SIG-M5 (cell line): ENCODE measurements at regions not wholly inside any gene's neighbourhood (a gene's known extent, or its start where the extent isn't known, plus 50 kb on each side); places are given as distances from the start of the nearest gene placed in this dataset.

Experiments used
- DNase-seq: peaks from one replicate; lab custom pipeline; 2025; lab: John Stamatoyannopoulos, UW

DNA sequence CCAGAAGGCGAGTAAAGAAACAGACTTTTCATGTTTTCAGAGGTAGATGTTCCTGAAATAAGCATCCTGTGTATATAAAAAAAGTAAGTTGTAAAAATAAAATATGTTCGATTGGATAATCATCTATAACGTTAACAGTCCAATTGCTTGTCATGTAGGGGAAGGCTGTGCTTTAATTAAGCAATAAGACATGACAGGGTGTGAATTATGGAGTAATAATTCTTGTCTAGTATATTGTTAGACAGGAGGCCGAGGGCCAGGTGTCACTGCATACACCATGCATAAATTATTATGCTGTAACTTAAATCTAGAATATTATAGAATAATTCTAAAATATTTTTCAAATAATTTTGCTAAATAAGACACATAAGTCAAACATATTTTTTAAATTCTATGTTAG is 494.6 kb upstream of the TENM3 start:
- DNase-seq: no peak

DNA sequence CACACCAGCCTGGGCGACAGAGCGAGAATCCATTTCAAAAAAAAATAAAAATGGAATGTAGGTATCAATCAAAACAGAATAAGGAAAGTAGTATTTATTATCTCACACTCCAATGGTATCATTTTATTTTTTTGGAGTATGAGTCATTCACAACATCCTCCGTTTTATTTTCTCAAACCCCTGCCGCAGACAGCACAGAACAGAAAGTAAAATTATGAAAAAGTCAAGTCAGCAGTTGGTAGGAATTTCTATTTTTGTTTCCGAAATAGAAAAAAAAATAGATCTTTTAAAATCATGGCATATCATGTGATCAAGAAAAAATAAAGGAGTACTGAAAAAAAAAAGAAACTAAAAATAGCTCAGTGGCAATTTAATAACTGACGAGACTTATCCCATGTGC is 490.7 kb upstream of the TENM3 start:
- DNase-seq: no peak

DNA sequence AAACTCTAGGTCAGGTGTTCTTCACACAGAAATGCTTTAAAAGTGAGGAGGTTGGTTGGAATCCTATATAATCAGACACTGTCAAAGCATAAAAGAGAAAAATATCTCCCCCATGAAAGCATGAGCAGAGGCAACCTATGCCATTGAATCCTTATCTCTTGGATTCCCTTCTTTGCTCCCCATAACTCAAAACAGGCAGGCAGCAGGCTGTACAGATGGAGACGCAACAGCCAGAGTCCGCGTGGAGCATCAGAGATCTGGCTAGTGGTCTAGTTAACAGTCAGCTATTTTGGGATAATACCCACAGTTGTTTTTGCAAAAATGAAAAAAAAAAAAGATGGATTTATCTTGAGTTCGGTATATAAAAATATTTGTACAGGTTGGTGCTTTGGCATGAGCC is 490.0 kb upstream of the TENM3 start:
- no peak for DNase-seq

DNA sequence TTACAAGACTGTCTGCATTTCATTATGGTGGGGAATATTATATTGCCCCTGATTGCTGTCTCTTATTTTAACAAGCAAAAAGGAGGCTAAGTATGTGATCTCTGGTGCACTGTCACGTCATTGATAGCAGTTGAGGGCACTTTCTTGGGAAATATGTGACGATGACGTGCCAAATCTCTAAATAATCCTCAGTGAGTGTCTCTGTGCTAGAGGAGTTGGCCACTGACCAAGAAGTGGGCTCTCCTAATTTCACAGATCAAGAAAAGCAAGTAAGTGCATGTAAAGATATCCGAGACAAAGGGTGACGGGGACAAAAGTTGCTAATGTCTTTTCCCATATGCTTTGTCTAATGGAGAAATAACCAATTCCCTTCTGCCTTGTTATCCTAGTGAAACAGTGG is 487.4 kb upstream of the TENM3 start:
- DNase-seq: no peak

DNA sequence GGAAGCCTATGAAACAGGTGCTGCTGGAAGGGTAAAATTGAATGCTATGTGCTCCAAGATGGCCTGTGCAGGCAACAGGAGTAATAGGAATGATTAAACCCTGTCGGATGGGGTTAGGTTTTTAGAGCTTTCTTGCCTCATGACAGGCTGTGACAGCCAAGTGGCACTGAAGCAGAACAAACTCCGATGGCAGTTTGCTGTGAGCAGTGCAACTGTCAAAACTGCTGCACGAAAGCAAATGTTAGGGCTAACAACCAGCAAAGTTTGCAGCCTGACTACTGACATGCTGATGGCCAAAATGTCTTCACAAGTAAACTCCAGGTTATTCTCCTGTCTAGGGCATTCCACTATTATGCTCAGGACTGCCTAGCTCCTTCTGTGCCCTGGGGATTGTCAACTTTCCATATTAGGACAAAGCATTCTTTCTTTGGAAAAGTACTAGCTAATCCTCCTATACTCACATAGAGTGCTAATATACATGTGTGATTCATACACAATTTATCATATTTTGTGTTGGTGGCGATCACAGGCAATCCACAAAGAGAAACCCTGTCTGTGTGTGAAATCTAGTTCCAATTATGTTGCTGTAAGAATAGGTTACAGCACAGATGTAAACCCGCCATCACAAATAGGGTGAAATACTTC is 486.6 kb upstream of the TENM3 start:
- DNase-seq: no peak

DNA sequence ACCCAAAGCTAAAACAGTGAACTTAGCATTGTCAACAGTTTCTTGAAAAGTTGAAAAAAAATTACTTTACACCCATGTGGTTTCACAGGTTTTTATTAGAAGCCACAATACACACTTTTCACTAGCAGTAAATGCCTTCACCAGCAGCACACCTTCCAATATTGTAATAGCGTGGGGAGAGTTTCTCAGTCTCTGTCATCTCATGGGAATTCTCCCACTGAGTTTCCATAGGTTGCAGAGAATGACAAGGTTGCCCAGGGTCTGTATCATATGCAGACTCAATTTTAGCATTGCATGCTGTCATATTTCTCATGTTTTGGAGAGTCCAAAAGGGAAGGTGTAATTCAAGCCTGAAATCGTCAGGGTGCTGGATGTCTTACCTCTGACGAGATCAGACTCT is 486.1 kb upstream of the TENM3 start:
- DNase-seq: no peak

DNA sequence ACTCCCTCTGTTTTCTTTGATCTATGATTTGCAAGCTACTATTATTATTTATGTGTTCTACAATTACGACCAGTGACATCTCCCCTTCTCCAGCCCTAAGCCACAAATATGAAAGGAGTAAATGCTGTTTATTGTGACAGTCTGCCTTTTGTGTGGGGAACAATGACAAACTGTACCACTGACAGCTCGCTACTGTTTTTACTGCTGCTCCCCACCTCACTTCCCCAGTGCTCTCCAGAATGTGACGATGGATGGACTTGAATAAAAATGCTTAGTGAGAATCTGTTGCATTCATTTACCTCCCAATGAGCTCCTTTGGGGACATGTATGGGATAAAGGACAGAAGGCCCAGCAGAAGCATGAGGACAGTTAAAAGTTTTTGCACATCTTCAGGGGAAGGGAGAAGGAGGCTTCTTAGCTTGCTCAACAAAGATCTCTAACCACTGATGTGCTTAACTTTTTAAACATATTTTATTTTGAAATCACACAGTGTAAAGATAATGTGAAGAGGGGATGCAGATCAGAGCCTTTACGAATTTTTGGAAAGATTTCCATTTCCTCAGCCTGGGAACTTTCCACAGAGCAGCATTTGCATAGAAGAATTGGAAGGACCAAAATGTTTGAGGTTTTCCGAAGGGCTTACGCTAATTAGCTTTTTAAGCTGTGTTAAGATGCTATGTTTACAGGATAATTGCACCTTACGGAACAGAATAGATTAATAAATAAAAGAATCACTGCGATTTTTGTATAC is 485.1 kb upstream of the TENM3 start:
- DNase-seq: no peak

DNA sequence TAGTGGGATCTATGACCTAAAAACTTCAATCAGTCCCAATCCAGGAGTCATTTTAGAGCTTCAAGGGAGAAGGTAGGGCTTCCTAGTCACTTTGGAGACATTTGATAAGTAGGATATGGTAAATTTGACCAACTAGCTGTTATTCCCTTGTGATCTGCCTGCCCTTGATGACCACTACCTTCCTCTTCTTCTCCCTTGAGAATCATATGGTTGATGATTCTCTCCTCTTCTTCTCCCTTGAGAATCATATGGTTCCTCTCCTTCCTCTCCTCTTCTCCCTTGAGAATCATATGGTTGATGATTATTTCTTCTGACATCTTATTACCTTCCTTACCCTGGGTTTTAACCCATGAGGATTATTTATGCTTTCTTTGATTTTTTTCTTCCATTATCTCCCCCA is 482.6 kb upstream of the TENM3 start:
- DNase-seq: no peak

DNA sequence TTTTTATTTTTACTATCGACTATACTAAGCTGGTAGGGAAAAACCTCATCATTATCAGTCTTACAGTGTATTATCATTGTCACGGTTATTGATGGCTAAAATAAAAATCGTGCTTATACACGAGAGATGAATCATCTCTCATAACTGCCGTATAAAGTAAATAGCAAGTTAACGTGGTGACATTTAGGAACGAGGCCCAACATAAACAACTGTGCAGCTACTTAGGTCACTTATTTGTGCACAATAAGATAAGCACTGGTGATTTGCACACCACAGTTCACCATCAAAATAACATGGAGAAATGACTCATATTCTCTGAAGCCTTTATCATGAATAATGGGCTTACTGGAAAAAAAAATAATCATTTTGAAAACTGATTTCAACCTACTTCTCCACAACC is 482.0 kb upstream of the TENM3 start:
- DNase-seq: no peak

DNA sequence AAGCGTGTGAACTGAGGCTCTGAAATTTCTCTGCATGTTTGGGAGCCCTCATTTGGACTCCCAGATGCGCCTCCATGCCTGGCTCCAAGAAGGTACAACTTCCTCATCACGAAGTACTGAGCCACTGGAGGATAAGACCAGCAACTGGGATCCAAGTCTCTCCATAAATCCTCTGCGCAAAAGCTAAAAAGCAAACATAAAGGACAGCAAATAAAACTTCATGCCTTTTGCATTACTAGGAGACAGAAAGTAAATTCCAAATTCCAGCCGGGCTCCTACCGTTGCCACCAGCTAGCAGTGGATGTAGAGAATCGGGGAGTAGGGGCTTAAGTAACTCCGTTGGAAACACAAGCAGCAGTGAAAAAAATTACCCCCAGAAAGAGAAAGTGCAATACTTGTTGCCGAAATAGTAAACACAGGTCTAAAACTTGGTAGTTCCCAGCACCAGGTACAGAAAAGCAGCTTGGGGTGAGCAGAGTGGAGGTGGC is 477.1 kb upstream of the TENM3 start:
- DNase-seq: no peak

DNA sequence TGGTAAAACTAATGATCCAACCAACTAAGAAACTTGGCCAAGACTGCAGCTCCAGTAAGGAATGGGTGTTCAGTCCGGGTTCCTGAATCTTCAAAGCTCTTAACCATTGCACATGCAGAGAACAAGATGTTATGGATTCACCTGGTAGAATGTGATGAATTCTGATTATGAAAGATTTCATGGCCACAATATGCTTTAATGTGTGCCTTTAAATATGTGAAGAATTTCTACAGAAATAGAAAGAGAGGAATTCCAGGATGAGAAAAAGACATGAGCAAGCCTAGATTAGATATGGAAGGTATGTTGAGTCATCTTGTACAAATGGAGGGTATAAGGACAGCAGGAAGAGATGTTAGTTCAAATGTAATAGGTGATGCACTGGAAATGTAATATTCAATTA is 472.2 kb upstream of the TENM3 start:
- DNase-seq: no peak

DNA sequence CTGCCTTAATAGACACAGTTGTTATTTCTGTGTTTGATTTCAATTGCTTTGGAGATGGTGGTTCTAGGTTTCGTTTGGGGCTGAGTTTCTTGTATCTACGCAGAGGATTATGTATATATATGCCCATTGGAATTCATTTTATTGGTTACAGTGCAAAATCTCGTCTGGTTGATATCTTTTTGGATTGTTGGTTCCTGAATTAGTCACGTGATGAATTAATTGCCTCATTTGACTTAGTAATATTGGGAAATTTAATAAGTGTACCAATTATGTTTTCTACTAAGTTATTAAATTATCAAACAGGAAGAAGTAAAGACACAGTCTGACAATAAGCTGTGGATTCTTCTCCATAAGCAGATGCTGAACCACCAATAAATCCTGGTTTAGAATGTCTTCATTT is 467.9 kb upstream of the TENM3 start:
- no peak for DNase-seq

DNA sequence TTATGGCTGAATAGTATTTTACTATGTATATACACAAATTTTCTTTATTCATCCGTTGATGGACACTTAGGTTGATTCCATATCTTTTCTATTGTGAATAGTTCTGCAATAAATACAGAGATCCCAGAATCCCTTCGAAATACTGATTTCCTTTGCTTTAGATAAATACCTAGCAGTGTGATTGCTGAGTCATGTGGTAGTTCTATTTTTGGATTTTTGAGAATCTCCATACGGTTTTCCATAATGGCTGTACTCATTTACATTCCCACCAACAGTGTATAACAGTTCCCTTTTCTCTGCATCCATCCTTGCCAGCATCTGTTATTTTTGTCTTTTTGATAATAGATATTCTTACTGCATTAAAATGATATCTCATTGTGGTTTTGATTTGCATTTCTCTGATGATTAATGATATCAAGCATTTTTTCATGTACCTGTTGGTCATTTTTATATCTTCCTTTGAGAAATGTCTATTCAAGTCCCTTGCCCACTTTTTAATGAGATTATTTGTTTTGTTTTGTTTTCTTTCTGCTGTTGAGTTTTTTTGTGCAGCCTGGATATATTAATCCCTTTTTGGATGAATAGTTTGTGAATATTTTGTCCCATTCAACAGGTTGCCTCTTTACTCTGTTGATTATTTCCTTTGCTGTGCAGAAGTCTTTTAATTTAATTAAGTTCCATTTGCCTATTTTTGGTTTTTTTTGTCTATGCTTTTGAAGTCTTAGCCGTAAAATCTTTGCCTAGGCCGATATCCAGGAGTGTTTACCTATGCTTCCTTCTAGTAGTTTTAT is 466.7 kb upstream of the TENM3 start:
- no peak for DNase-seq

DNA sequence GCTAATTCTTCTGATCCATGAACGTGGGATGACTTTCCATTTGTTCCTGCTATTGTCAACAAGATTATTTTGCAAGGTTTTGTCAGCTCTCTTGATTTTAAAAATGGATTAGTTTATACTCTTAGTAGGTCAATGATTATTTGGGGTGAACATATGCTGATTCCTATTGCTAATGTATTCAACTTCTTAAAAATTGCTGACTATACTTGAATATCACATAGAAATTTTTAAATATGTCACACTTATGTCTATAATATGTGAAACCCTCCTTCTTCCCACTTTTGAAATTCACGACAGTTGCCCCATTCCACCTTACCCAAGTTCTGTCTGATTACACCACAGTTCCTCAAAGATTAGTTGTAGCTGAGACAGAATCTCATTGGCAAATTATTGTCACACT is 465.7 kb upstream of the TENM3 start:
- no peak for DNase-seq

DNA sequence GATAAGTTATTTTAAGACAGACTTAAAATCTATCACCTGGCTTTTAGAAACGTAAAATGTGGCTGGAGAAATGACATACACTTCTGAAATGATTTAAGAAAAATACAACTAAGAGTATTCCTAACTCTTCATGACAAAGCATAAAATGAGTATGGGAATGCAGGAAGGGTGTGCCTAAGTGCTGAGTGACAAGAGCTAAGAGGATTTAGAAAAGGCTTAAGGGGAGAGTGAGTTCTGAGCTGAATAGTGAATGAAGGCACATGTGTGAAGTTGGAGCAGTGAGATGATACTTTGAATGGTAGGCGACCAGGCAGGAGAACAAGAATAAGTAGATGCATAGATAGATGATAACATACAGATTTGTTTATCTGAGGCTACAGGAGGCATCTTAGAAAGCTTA is 458.3 kb upstream of the TENM3 start:
- DNase-seq: no peak

DNA sequence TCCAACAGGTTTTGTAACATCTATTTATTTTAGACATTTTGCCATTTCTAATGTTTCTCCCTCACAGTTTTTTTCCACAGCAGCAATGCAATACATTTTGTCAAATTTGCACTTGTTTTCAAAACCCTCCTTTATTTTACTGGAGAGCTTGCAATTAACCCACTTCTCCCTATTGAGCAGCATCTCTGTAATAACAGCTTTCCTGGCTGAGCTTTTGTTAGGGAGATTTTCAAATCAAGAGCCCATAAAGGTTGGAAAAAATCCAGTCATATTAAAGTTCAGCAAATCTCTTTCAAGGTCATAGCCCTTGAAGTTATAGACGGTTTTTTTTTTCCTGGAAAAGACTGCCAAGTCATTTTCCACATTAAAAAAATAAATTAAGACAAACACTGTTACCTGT is 450.6 kb upstream of the TENM3 start:
- DNase-seq: no peak

DNA sequence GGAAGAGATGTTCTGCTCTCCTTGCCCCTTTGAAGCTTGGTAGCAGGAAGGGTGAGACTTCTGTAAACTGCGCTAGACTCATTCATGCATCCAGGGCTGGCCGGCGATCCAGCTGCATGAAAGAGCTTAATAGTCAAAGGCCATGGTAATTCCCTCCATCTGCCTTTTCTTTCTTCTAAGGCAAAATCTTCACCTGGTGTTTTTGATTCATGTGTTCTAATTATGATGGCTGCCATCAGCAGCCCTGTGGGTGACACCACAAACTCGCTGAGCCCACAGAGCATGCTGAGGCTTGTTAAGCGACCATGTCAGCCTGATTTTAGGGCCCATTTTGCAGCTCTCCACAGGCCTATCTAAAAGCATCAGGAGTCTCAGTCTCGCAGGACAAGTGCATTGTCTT is 450.1 kb upstream of the TENM3 start:
- no peak for DNase-seq

DNA sequence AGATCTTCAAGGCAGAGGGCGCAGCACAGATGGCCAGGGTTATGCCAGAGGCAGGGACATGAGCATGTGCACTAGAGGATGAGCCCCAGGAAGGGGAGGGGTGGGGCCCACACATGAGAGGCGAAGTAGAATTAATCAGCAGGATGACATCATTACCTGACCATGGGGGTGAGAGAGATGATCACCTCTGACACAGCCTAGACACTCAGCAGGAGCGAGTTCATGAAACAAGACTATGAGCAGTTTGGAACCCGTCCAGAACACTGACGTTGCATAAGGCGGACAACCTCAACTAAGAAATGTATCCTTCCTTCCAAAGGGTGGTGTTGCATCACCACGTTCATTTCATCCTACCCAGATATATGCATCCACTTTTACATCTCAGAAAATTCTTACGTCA is 446.7 kb upstream of the TENM3 start:
- no peak for DNase-seq

DNA sequence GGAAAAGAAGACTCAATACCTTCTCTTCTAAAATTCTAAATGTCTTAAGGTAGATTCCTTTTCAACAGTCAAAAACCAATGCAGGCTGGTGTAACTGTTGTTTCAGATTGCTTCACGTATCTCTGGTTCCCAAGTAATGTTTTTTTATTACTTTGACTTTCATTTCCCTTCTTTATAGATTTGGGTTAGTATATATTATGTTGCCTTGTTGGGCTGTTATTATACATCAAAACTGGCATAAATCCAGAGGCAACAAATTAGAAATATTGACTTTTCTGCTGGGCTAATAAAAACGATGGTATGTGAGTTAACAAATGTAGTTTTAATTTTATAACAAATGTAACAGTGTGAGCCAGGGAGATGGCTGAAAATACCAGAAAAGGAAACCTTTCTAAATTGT is 444.7 kb upstream of the TENM3 start:
- no peak for DNase-seq

DNA sequence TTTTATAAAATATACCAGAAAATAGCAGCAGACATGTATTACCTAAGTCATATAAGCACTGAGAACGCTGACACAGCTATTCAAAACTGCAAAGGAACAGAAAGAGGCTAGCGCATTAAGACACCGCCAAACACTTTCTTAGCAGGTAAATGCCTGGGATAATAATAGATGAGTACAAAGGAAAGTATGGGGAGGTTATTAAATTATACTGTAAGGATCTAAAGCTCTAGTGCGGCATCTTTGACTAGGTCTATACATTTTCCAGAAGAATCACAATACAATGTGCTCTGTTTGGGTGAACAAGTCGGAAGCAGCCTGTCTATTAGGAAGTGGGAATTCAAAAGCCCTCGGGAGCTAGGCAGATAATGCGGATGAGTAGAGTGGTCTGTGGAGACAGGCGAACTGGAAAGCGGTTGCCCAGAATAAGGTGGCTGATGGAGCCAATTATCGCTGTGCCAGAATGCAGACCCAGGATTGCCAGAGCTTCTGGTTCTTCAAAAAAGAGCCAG is 443.6 kb upstream of the TENM3 start:
- DNase-seq: no peak

DNA sequence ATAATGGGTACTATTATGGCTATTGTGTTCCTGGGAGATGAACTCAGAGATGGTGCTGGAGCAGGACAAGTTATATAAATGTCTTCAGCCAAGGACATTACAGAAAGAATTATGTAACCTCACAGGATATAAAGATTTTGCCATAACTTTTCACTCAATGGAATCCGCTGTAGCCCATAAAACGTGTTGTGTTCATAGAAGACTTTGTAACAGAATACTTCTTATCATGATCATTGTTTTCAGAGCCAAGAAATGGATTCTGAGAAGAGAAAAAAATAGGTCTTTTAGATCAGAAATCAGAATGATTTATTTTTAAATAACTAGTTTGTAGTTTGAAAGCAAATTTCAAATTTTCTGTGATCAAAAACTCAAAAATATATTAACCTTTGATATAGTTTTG is 441.0 kb upstream of the TENM3 start:
- no peak for DNase-seq

DNA sequence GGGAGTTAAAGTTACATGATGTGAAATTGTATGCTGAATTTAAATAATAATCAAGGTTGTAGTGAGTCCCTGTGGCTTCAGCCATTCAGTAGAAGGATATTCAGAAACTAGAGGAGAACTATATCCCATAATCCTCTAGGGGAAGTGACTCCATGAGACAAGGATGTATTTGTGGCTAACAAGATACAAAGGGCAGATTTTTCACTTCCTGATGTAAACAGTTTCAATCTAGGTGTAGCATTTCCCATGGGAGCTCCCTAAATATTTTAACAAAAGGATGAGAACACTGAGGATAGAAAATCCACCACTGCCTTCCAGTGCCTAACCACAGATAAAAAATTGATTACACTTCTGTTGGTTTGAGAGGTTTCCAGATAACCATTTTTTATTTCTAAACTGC is 435.4 kb upstream of the TENM3 start:
- DNase-seq: no peak

DNA sequence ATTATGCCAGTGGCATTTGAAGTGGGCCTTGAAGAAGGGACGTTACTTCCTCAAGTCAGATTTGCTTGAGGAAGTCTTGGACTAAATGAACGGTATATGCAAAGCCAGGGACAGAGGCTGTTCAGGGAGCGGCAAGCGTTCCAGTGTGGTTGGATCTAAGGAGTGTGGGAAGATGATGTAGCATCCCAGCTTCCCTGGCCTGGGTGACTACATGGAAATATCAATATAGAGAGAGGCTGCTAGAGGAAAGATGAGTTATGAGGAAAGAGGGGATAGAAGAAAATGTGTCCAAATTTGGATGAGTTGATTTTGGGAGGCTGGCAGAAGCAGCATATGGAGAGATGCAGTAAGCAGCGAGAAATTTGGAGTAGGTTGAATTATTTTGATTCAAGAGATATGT is 432.5 kb upstream of the TENM3 start:
- DNase-seq: no peak
